RPMI8226 (cell line): ENCODE measurements at regions not wholly inside any gene's neighbourhood (a gene's known extent, or its start where the extent isn't known, plus 50 kb on each side); places are given as distances from the start of the nearest gene placed in this dataset.
"Not testable (repeated sequence)": the region's sequence is repeated elsewhere in the genome, so short reads cannot be mapped to it uniquely, and the experiment has no call there.

Experiments used
- DNase-seq: peaks from one replicate; pipeline ENCODE4 v3.0.0-alpha.2; 2015

GRCh38 chr15:87752250-87752951 lies 504.1 kb downstream of the NTRK3 start:
- DNase-seq: peak; percentile 51

- DNase-seq: no peak
These were observed 508.1 kb downstream of the NTRK3 start for GRCh38 chr15:87748483-87748882.

GRCh38 chr15:87747087-87747486 lies 509.5 kb downstream of the NTRK3 start:
- no peak for DNase-seq

- DNase-seq: no peak
These were observed 510.2 kb downstream of the NTRK3 start for GRCh38 chr15:87746333-87746732.

- no peak for DNase-seq
These were observed 511.7 kb downstream of the NTRK3 start for GRCh38 chr15:87744815-87745214.

- no peak for DNase-seq
These were observed 513.0 kb downstream of the NTRK3 start for GRCh38 chr15:87743562-87743961.

- no peak for DNase-seq
These were observed 515.2 kb downstream of the NTRK3 start for GRCh38 chr15:87741350-87741749.

- DNase-seq: peak; percentile 62
These were observed 515.7 kb downstream of the NTRK3 start for GRCh38 chr15:87740655-87741344.

- DNase-seq: no peak
These were observed 516.7 kb downstream of the NTRK3 start for GRCh38 chr15:87739866-87740265.

- no peak for DNase-seq
These were observed 517.5 kb downstream of the NTRK3 start for GRCh38 chr15:87739081-87739480.

- DNase-seq: not testable (repeated sequence)
These were observed 519.1 kb downstream of the NTRK3 start for GRCh38 chr15:87737460-87737859.

- no peak for DNase-seq
These were observed 519.6 kb downstream of the NTRK3 start for GRCh38 chr15:87736891-87737389.

GRCh38 chr15:87736401-87736800 lies 520.1 kb downstream of the NTRK3 start:
- DNase-seq: no peak

- DNase-seq: no peak
These were observed 521.0 kb downstream of the NTRK3 start for GRCh38 chr15:87735522-87735921.

- no peak for DNase-seq
These were observed 521.8 kb downstream of the NTRK3 start for GRCh38 chr15:87734571-87735373.

- no peak for DNase-seq
These were observed 522.6 kb downstream of the NTRK3 start for GRCh38 chr15:87733977-87734376.

GRCh38 chr15:87733541-87733941 lies 523.0 kb downstream of the NTRK3 start:
- no peak for DNase-seq

- no peak for DNase-seq
These were observed 523.6 kb downstream of the NTRK3 start for GRCh38 chr15:87732976-87733375.

- no peak for DNase-seq
These were observed 524.9 kb downstream of the NTRK3 start for GRCh38 chr15:87731630-87732029.

- no peak for DNase-seq
These were observed 525.8 kb downstream of the NTRK3 start for GRCh38 chr15:87730706-87731105.

GRCh38 chr15:87728998-87729397 lies 527.5 kb downstream of the NTRK3 start:
- DNase-seq: peak; percentile 79

- no peak for DNase-seq
These were observed 529.5 kb downstream of the NTRK3 start for GRCh38 chr15:87727073-87727472.

- DNase-seq: no peak
These were observed 532.2 kb downstream of the NTRK3 start for GRCh38 chr15:87724330-87724729.
